Nephron (organoid): ENCODE measurements at regions not wholly inside any gene's neighbourhood (a gene's known extent, or its start where the extent isn't known, plus 50 kb on each side); places are given as distances from the start of the nearest gene placed in this dataset.

ENCODE experiments used
- H3K27ac Mint-ChIP-seq, 3 experiments: 2 replicates each; pipeline ENCODE4 v1.8.0; 2020; ENCODE audit warnings: mixed read lengths in 3 of 3, mild to moderate bottlenecking in 2 of 3, moderate library complexity in 1 of 3
- H3K27me3 Mint-ChIP-seq: 2 replicates; pipeline ENCODE4 v1.8.0; 2021; ENCODE audit warnings: low read depth, mild to moderate bottlenecking, moderate library complexity, mixed read lengths
- H3K36me3 Mint-ChIP-seq: 2 replicates; pipeline ENCODE4 v1.8.0; 2020; ENCODE audit warnings: low read depth, mixed read lengths
- H3K4me1 Mint-ChIP-seq: 2 replicates; pipeline ENCODE4 v1.8.0; 2020; ENCODE audit warnings: mixed read lengths
- H3K4me3 Mint-ChIP-seq, 3 experiments: 2 replicates each; pipeline ENCODE4 v1.8.0; 2020; ENCODE audit warnings: mild to moderate bottlenecking in 3 of 3, mixed read lengths in 3 of 3, moderate library complexity in 2 of 3
- H3K9me3 Mint-ChIP-seq: 2 replicates; pipeline ENCODE4 v1.8.0; 2020; ENCODE audit warnings: mixed read lengths
- CTCF ChIP-seq, 3 experiments: fragments of 200-600 bp; sonication (generic); IDR thresholded peaks; one replicate each; pipeline ENCODE4 v1.5.0; 2021; ENCODE audit warnings: antibody characterized with exemption in 3 of 3; ENCODE audit not compliant: unreplicated experiment in 3 of 3

GRCh38 chr2:83176539-83176938 is 1282.5 kb downstream of the SUCLG1 start:
- Mint-ChIP-seq H3K27ac (no peak overlapping the region), H3K4me3 (no peak overlapping the region), H3K27me3 (no peaks in the 10 kb centered on the region), H3K36me3 (no peaks in the 10 kb centered on the region), H3K9me3 (no peaks in the 10 kb centered on the region), H3K4me1 (no peaks in the 10 kb centered on the region)
- no peak for TF ChIP-seq CTCF (IDR thresholded peaks at IDR 0.05; ENCODE audit: unreplicated experiment in 3 of 3)

GRCh38 chr2:83172841-83173240 is 1286.2 kb downstream of the SUCLG1 start:
- Mint-ChIP-seq H3K27me3 (no peaks in the 10 kb centered on the region), H3K27ac (no peak overlapping the region), H3K4me1 (no peaks in the 10 kb centered on the region), H3K36me3 (no peaks in the 10 kb centered on the region), H3K9me3 (no peaks in the 10 kb centered on the region), H3K4me3 (no peak overlapping the region)
- TF ChIP-seq CTCF (IDR thresholded peaks at IDR 0.05; ENCODE audit: unreplicated experiment in 3 of 3): no peak

- Mint-ChIP-seq H3K4me3 (no peak overlapping the region), H3K9me3 (no peaks in the 10 kb centered on the region), H3K27me3 (no peaks in the 10 kb centered on the region), H3K27ac (no peak overlapping the region), H3K36me3 (no peaks in the 10 kb centered on the region), H3K4me1 (peaks cover 5% of the 10 kb centered on the region)
- no peak for TF ChIP-seq CTCF (IDR thresholded peaks at IDR 0.05; ENCODE audit: unreplicated experiment in 3 of 3)
These were observed 1290.7 kb downstream of the SUCLG1 start for GRCh38 chr2:83168377-83168776.

- no peaks in the 10 kb centered on the region for H3K9me3 Mint-ChIP-seq
These were observed 1296.7 kb downstream of the SUCLG1 start for GRCh38 chr2:83162421-83162820.

GRCh38 chr2:83160571-83160970 is 1298.5 kb downstream of the SUCLG1 start:
- no peaks in the 10 kb centered on the region for H3K36me3 Mint-ChIP-seq

More at GRCh38 chr2:83162421-83162820, 1296.7 kb downstream of the SUCLG1 start:
- TF ChIP-seq CTCF (IDR thresholded peaks at IDR 0.05; ENCODE audit: unreplicated experiment in 3 of 3): no peak
- peaks cover 5% of the 10 kb centered on the region for H3K4me1 Mint-ChIP-seq
- no peaks in the 10 kb centered on the region for H3K27me3 Mint-ChIP-seq
- no peak overlapping the region for H3K4me3 Mint-ChIP-seq
- no peaks in the 10 kb centered on the region for H3K36me3 Mint-ChIP-seq
- H3K27ac Mint-ChIP-seq: no peak overlapping the region

More at GRCh38 chr2:83160571-83160970, 1298.5 kb downstream of the SUCLG1 start:
- no peak overlapping the region for H3K27ac Mint-ChIP-seq
- no peaks in the 10 kb centered on the region for H3K27me3 Mint-ChIP-seq
- H3K4me3 Mint-ChIP-seq: no peak overlapping the region
- H3K4me1 Mint-ChIP-seq: peaks cover 5% of the 10 kb centered on the region
- H3K9me3 Mint-ChIP-seq: no peaks in the 10 kb centered on the region
- no peak for TF ChIP-seq CTCF (IDR thresholded peaks at IDR 0.05; ENCODE audit: unreplicated experiment in 3 of 3)
